Karpas-422 (cell line): ENCODE measurements at regions not wholly inside any gene's neighbourhood (a gene's known extent, or its start where the extent isn't known, plus 50 kb on each side); places are given as distances from the start of the nearest gene placed in this dataset.

Experiments used
- DNase-seq: peaks from one replicate; pipeline ENCODE4 v3.0.0-alpha.2; 2015
- H2AFZ ChIP-seq: fragments of 200-600 bp; sonication (generic); 2 replicates; pipeline ENCODE4 v1.6.1; 2014; ENCODE audit warnings: antibody characterized with exemption, low read length, mixed read lengths
- H3K27ac ChIP-seq: fragments of 200-600 bp; sonication (generic); 2 replicates; pipeline ENCODE4 v1.5.1; 2014; ENCODE audit warnings: mild to moderate bottlenecking, low read length, moderate library complexity
- H3K27me3 ChIP-seq: fragments of 200-600 bp; sonication (generic); 2 replicates; pipeline ENCODE4 v1.6.1; 2014; ENCODE audit warnings: low read length, mixed read lengths
- H3K36me3 ChIP-seq: fragments of 200-600 bp; sonication (generic); 2 replicates; pipeline ENCODE4 v1.6.1; 2014; ENCODE audit warnings: low read length, mixed read lengths; ENCODE audit not compliant: insufficient read depth
- H3K4me1 ChIP-seq: fragments of 200-600 bp; sonication (generic); 2 replicates; pipeline ENCODE4 v1.6.1; 2014; ENCODE audit warnings: mild to moderate bottlenecking, low read length, mixed read lengths
- H3K4me2 ChIP-seq: fragments of 200-600 bp; sonication (generic); 2 replicates; pipeline ENCODE4 v1.6.1; 2014; ENCODE audit warnings: low read length, low read depth, mild to moderate bottlenecking; ENCODE audit not compliant: poor library complexity, severe bottlenecking
- H3K4me3 ChIP-seq: fragments of 200-600 bp; sonication (generic); 2 replicates; pipeline ENCODE4 v1.5.1; 2014; ENCODE audit warnings: mild to moderate bottlenecking, antibody characterized with exemption, low read length, mixed read lengths
- H3K79me2 ChIP-seq: fragments of 200-600 bp; sonication (generic); 2 replicates; pipeline ENCODE4 v1.6.1; 2014; ENCODE audit warnings: mild to moderate bottlenecking, low read length, mixed read lengths
- H3K9ac ChIP-seq: fragments of 200-600 bp; sonication (generic); 2 replicates; pipeline ENCODE4 v1.6.0; 2014; ENCODE audit warnings: low read length
- H3K9me2 ChIP-seq: fragments of 200-600 bp; sonication (generic), shearing (Covaris generic); replicated peaks from 2 replicates; pipeline ENCODE4 v1.6.0; 2014; ENCODE audit warnings: mild to moderate bottlenecking, low read length, moderate library complexity; ENCODE audit not compliant: insufficient read depth
- H3K9me3 ChIP-seq: fragments of 300-700, 200-600 bp; sonication (generic); 2 replicates; pipeline ENCODE4 v1.6.1; 2014; ENCODE audit warnings: low read length, mixed read lengths
- H4K20me1 ChIP-seq: fragments of 200-600 bp; sonication (generic); 2 replicates; pipeline ENCODE4 v1.6.1; 2014; ENCODE audit warnings: mild to moderate bottlenecking, antibody characterized with exemption, low read length, low read depth; ENCODE audit not compliant: insufficient read depth

DNA sequence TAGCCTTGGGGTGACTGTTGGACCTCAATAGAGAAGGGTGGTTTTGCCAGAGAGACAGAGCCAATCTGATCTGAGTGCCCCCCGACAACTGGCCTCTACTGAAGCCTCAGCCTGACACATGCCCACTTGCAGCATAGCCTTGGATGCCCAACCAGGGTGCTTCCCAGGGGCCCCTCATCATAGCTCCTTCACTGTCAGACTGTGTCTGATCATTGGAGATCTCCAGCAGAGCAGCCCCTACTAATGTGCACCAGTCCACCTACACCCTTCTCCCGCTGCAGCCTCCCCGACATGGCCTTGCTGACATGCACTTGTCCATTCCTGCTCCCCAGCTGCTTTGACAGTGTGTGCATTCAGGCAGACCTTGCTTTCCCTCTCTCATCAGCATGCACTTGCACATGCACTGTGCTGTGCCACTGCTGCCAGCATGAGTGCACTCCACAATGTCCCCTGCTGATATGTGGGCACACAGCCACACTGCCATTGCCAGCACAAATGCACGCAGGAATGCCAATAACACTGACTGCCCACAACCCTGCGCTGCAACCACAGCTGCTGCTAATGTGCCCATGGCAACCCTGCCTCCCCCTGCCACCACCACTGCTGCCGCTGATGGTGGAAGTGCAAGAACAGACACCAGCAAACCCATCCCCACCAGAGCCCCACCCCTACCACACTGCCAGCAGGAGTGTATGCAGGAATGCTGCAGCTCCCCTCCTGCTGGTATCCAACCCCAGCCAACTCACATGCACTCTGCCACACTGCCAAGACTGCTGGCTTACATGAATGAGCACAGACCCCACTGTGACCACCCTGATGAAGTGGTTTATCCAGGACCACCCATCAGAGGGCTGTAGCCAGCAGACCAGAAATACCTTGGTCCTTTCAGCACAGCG lies 68.1 kb upstream of the ZMAT1 start:
- H3K9me3 ChIP-seq: no peaks in the 10 kb centered on the region
- H4K20me1 ChIP-seq: no peaks in the 10 kb centered on the region
- H3K36me3 ChIP-seq: no peaks in the 10 kb centered on the region
- no peak overlapping the region for H2AFZ ChIP-seq
- no peaks in the 10 kb centered on the region for H3K9me2 ChIP-seq
- H3K27me3 ChIP-seq: no peaks in the 10 kb centered on the region
- no peak overlapping the region for H3K9ac ChIP-seq
- no peaks in the 10 kb centered on the region for H3K79me2 ChIP-seq
- no peak overlapping the region for H3K4me3 ChIP-seq
- H3K4me2 ChIP-seq: no peak overlapping the region
- H3K27ac ChIP-seq: no peak overlapping the region
- DNase-seq: no peak
- H3K4me1 ChIP-seq: no peaks in the 10 kb centered on the region

DNA sequence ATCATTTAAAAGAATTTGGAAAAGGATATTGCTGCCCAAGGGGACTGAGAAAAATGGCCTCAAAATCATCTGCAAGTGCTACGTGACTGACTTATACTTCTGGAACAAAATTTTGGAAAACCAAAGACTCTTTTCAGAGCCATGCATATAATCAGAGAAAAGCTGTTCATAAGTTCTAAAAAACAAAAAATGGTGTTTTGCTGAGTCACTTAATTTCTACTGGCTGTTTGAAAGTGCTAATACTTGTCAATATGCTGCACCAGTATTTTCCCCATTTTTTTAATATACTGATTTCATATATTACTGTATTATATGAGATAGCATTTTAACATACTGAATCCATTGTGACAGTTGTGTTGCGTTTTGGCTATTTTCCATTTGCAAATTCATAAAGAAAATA lies 61.5 kb upstream of the ZMAT1 start:
- no peak for DNase-seq
- no peak overlapping the region for H3K4me3 ChIP-seq
- no peaks in the 10 kb centered on the region for H4K20me1 ChIP-seq
- no peaks in the 10 kb centered on the region for H3K79me2 ChIP-seq
- H3K9ac ChIP-seq: no peak overlapping the region
- H3K27ac ChIP-seq: no peak overlapping the region
- no peak overlapping the region for H2AFZ ChIP-seq
- no peaks in the 10 kb centered on the region for H3K4me1 ChIP-seq
- H3K4me2 ChIP-seq: no peak overlapping the region
- no peaks in the 10 kb centered on the region for H3K9me2 ChIP-seq
- no peaks in the 10 kb centered on the region for H3K9me3 ChIP-seq
- H3K36me3 ChIP-seq: no peaks in the 10 kb centered on the region
- no peaks in the 10 kb centered on the region for H3K27me3 ChIP-seq

DNA sequence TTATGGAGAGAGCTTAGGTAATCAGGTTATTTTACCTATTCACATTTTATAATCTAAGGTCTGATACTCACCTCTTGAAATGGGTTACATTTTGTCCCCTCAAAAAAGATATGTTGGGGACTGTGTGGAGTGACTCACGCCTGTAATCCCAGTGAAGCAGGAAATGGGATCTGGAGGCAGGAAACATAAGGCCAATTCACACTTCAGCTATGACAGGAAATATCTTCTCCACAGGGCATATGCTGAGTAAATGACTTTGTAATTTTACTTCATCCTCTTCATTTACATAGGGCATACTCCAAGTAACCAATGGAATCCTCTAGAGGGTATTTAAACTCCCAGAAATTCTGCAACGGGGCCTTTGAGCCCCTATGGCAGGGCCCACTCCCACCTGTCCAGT lies 54.8 kb upstream of the ZMAT1 start:
- DNase-seq: no peak
- H3K9me2 ChIP-seq: no peaks in the 10 kb centered on the region

More for the DNA sequence above, 54.8 kb upstream of the ZMAT1 start:
- Histone ChIP-seq H4K20me1 (no peaks in the 10 kb centered on the region), H3K36me3 (no peaks in the 10 kb centered on the region), H3K4me2 (no peak overlapping the region), H3K27ac (no peak overlapping the region), H3K4me1 (no peaks in the 10 kb centered on the region), H3K27me3 (no peaks in the 10 kb centered on the region), H3K9me3 (no peaks in the 10 kb centered on the region), H3K79me2 (no peaks in the 10 kb centered on the region), H2AFZ (no peak overlapping the region), H3K4me3 (no peak overlapping the region), H3K9ac (no peak overlapping the region)
